ENCODE measurements at regions not wholly inside any gene's neighbourhood (a gene's known extent, or its start where the extent isn't known, plus 50 kb on each side); places are given as distances from the start of the nearest gene placed in this dataset.

GRCh38 chr17:77419095-77419494 lies 278.3 kb downstream of the SEC14L1 start:
- DNase-seq (ENCODE audit: low read depth), result no peak

- no peak for DNase-seq (ENCODE audit: low read depth)
These were observed 278.9 kb downstream of the SEC14L1 start for GRCh38 chr17:77419547-77420094.

- no peak for DNase-seq (ENCODE audit: low read depth)
These were observed 279.5 kb downstream of the SEC14L1 start for GRCh38 chr17:77420095-77420803.

GRCh38 chr17:77420804-77421629 lies 280.2 kb downstream of the SEC14L1 start:
- DNase-seq (ENCODE audit: low read depth), result no peak

- no peak for DNase-seq (ENCODE audit: low read depth)
These were observed 280.8 kb downstream of the SEC14L1 start for GRCh38 chr17:77421630-77421972.

- no peak for DNase-seq (ENCODE audit: low read depth)
These were observed 281.5 kb downstream of the SEC14L1 start for GRCh38 chr17:77422104-77422747.

GRCh38 chr17:77422748-77423113 lies 282.0 kb downstream of the SEC14L1 start:
- DNase-seq (ENCODE audit: low read depth), result no peak

- no peak for DNase-seq (ENCODE audit: low read depth)
These were observed 283.1 kb downstream of the SEC14L1 start for GRCh38 chr17:77423589-77424451.

GRCh38 chr17:77424585-77425344 lies 284.0 kb downstream of the SEC14L1 start:
- DNase-seq (ENCODE audit: low read depth), result no peak

- DNase-seq (ENCODE audit: low read depth), result no peak
These were observed 284.6 kb downstream of the SEC14L1 start for GRCh38 chr17:77425348-77425747.

- DNase-seq (ENCODE audit: low read depth), result no peak
These were observed 285.2 kb downstream of the SEC14L1 start for GRCh38 chr17:77425791-77426641.

GRCh38 chr17:77426676-77427386 lies 286.1 kb downstream of the SEC14L1 start:
- DNase-seq (ENCODE audit: low read depth), result no peak

GRCh38 chr17:77427391-77427991 lies 286.7 kb downstream of the SEC14L1 start:
- DNase-seq (ENCODE audit: low read depth), result no peak

GRCh38 chr17:77428020-77428748 lies 287.4 kb downstream of the SEC14L1 start:
- DNase-seq (ENCODE audit: low read depth), result no peak

- no peak for DNase-seq (ENCODE audit: low read depth)
These were observed 288.1 kb downstream of the SEC14L1 start for GRCh38 chr17:77428749-77429368.

- DNase-seq (ENCODE audit: low read depth), result no peak
These were observed 288.7 kb downstream of the SEC14L1 start for GRCh38 chr17:77429369-77429968.

GRCh38 chr17:77429969-77430752 lies 289.4 kb downstream of the SEC14L1 start:
- peak; percentile 83 for DNase-seq (ENCODE audit: low read depth)
